ENCODE measurements at regions not wholly inside any gene's neighbourhood (a gene's known extent, or its start where the extent isn't known, plus 50 kb on each side); places are given as distances from the start of the nearest gene placed in this dataset.

GRCh38 chr3:6099458-6100075, 761.3 kb upstream of the GRM7 start:
- TF ChIP-seq MAX (IDR thresholded peaks at IDR 0.05; ENCODE audit: insufficient read depth, insufficient read length) (no peak), MYC (IDR thresholded peaks at IDR 0.05; ENCODE audit: low read depth, low read length) (no peak), POLR2A (IDR thresholded peaks at IDR 0.05; ENCODE audit: low read depth, low read length) (no peak), EZH2 (IDR thresholded peaks at IDR 0.05; ENCODE audit: borderline replicate concordance, low read depth, low read length, severe bottlenecking) (no peak), CTCF (IDR thresholded peaks at IDR 0.05; ENCODE audit: extremely low read depth in 1 of 2, insufficient read depth in 1 of 2, low read depth in 1 of 2, low read length in 2 of 2) (no peak), POLR2AphosphoS5 (IDR thresholded peaks at IDR 0.05; ENCODE audit: insufficient read depth, low read depth, low read length) (no peak), GATA2 (IDR thresholded peaks at IDR 0.05; ENCODE audit: insufficient read depth, insufficient read length, low read depth, low read length) (no peak), FOS (IDR thresholded peaks at IDR 0.05; ENCODE audit: borderline replicate concordance, insufficient read depth, low read length) (no peak)

All from endothelial cell of umbilical vein (primary cell).